ENCODE measurements at regions not wholly inside any gene's neighbourhood (a gene's known extent, or its start where the extent isn't known, plus 50 kb on each side); places are given as distances from the start of the nearest gene placed in this dataset.
A peak's percentile ranks its signal among the peaks of the same experiment; 100 is the strongest.

GRCh38 chr16:47885489-47885888 is 270.3 kb downstream of the ABCC12 start:
- Histone ChIP-seq H3K9ac (ENCODE audit: extremely low read depth, low read length, poor library complexity, severe bottlenecking) (no peak overlapping the region), H3K4me1 (ENCODE audit: control insufficient read depth, insufficient read depth, low read length) (peaks cover 32% of the 10 kb centered on the region), H3K36me3 (ENCODE audit: control insufficient read depth, insufficient read depth, low read length) (no peaks in the 10 kb centered on the region), H3K9me3 (ENCODE audit: control insufficient read depth, low read length) (peaks cover 4% of the 10 kb centered on the region), H3K27me3 (ENCODE audit: control insufficient read depth, insufficient read depth, low read length, poor library complexity, severe bottlenecking) (no peaks in the 10 kb centered on the region), H3K4me3 (ENCODE audit: low read length) (no peak overlapping the region), H3K27ac (ENCODE audit: low read depth, low read length) (no peak overlapping the region)
- no peak overlapping the region for H3K4me3 Mint-ChIP-seq
- H3K36me3 Mint-ChIP-seq (ENCODE audit: low read depth), result no peaks in the 10 kb centered on the region
- no peak for DNase-seq
- no peak overlapping the region for H3K27ac Mint-ChIP-seq
- peaks cover 3% of the 10 kb centered on the region for H3K27me3 Mint-ChIP-seq (ENCODE audit: insufficient read depth)
- no peak for TF ChIP-seq CTCF (conservative IDR thresholded peaks at IDR 0.05)
- no peaks in the 10 kb centered on the region for H3K9me3 Mint-ChIP-seq
- H3K4me1 Mint-ChIP-seq, result peaks cover 56% of the 10 kb centered on the region
- 91% methylated on average over 1 of the region's 1 CpG; no CpG with 5 or more reads in 1 of the 2 experiments for WGBS, 2 experiments (ENCODE audit: insufficient coverage in 1 of 2, insufficient read length in 1 of 2)

DNA sequence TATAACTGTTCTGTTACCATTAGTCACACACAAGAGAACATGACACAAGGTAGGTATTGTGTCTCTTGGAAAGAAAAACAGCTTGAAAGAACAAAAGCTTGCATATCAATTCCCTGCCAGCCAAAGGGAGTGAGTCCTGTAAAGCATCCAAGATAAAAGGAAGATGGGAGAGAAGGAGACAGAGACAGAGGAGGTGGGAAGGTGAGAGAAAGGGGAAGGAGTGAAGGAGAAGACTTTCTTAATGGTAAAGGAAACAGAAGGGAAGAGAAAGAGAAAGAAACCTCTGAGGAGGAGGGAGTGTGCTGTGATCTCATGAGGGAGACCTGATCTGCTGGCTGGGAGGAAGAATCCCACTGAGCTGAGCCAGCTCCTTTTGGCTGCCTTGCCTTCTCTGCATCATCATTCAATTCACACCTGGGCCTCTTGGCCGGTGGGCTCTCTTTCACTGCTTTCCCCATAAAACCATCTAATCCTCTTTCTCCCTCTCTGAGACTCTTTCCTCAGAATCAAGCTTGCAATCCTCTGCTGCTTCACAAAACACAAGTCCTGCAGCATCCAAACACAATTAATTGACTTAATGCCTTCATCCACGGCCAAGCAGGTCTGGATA is 271.6 kb downstream of the ABCC12 start:
- no peaks in the 10 kb centered on the region for H3K36me3 Mint-ChIP-seq (ENCODE audit: low read depth)
- H3K4me3 ChIP-seq (ENCODE audit: low read length), result no peak overlapping the region
- H3K27ac ChIP-seq (ENCODE audit: low read depth, low read length), result no peak overlapping the region
- peaks cover 49% of the 10 kb centered on the region for H3K4me1 Mint-ChIP-seq
- peaks cover 32% of the 10 kb centered on the region for H3K4me1 ChIP-seq (ENCODE audit: control insufficient read depth, insufficient read depth, low read length)
- H3K9me3 Mint-ChIP-seq, result no peaks in the 10 kb centered on the region
- no peak for TF ChIP-seq CTCF (conservative IDR thresholded peaks at IDR 0.05)
- peak; percentile 80 for DNase-seq
- H3K9me3 ChIP-seq (ENCODE audit: control insufficient read depth, low read length), result no peaks in the 10 kb centered on the region
- 0 to 25% methylated on average over 1 to 2 of the region's 2 CpGs for WGBS, 2 experiments (ENCODE audit: insufficient coverage in 1 of 2, insufficient read length in 1 of 2)
- H3K27me3 ChIP-seq (ENCODE audit: control insufficient read depth, insufficient read depth, low read length, poor library complexity, severe bottlenecking), result no peaks in the 10 kb centered on the region
- peak overlapping the region; percentile 59 for H3K27ac Mint-ChIP-seq
- H3K9ac ChIP-seq (ENCODE audit: extremely low read depth, low read length, poor library complexity, severe bottlenecking), result no peak overlapping the region
- peaks cover 1% of the 10 kb centered on the region for H3K27me3 Mint-ChIP-seq (ENCODE audit: insufficient read depth)
- H3K36me3 ChIP-seq (ENCODE audit: control insufficient read depth, insufficient read depth, low read length), result no peaks in the 10 kb centered on the region
- peak overlapping the region; percentile 12 for H3K4me3 Mint-ChIP-seq

GRCh38 chr16:47881574-47881973 is 274.2 kb downstream of the ABCC12 start:
- Mint-ChIP-seq H3K36me3 (ENCODE audit: low read depth) (no peaks in the 10 kb centered on the region), H3K27ac (no peak overlapping the region), H3K27me3 (ENCODE audit: insufficient read depth) (peaks cover 14% of the 10 kb centered on the region), H3K4me3 (no peak overlapping the region), H3K4me1 (peaks cover 39% of the 10 kb centered on the region), H3K9me3 (no peaks in the 10 kb centered on the region)
- 91 to 94% methylated on average over 2 to 4 of the region's 4 CpGs for WGBS, 2 experiments (ENCODE audit: insufficient coverage in 1 of 2, insufficient read length in 1 of 2)
- Histone ChIP-seq H3K4me1 (ENCODE audit: control insufficient read depth, insufficient read depth, low read length) (peaks cover 22% of the 10 kb centered on the region), H3K9me3 (ENCODE audit: control insufficient read depth, low read length) (no peaks in the 10 kb centered on the region), H3K27me3 (ENCODE audit: control insufficient read depth, insufficient read depth, low read length, poor library complexity, severe bottlenecking) (no peaks in the 10 kb centered on the region), H3K36me3 (ENCODE audit: control insufficient read depth, insufficient read depth, low read length) (no peaks in the 10 kb centered on the region), H3K9ac (ENCODE audit: extremely low read depth, low read length, poor library complexity, severe bottlenecking) (no peak overlapping the region), H3K27ac (ENCODE audit: low read depth, low read length) (no peak overlapping the region), H3K4me3 (ENCODE audit: low read length) (no peak overlapping the region)
- DNase-seq, result no peak
- no peak for TF ChIP-seq CTCF (conservative IDR thresholded peaks at IDR 0.05)

Data from endodermal cell (in vitro differentiated cells).